Prostate gland (tissue), 2 donors: ENCODE measurements at regions not wholly inside any gene's neighbourhood (a gene's known extent, or its start where the extent isn't known, plus 50 kb on each side); places are given as distances from the start of the nearest gene placed in this dataset.

Source experiments
- CTCF ChIP-seq, 4 experiments: fragments of 200-600 bp in 2 of 4; fragments of 450-650 bp in 2 of 4; sonication (generic) in 2 of 4; IDR thresholded peaks; 1 replicate in 3 of 4; 2 replicates in 1 of 4; pipeline ENCODE4 v1.5.1; 2016 to 2019; ENCODE audit warnings: antibody characterized with exemption in 4 of 4, mild to moderate bottlenecking in 2 of 4, moderate library complexity in 2 of 4
- POLR2A ChIP-seq: fragments of 450-650 bp; IDR thresholded peaks from one replicate; pipeline ENCODE4 v1.6.1; 2016; ENCODE audit warnings: antibody characterized with exemption, mild to moderate bottlenecking
- POLR2AphosphoS5 ChIP-seq: sonication (generic); formaldehyde crosslinking; IDR thresholded peaks from one replicate; pipeline ENCODE4 v1.6.1; 2017; ENCODE audit warnings: antibody characterized with exemption

DNA sequence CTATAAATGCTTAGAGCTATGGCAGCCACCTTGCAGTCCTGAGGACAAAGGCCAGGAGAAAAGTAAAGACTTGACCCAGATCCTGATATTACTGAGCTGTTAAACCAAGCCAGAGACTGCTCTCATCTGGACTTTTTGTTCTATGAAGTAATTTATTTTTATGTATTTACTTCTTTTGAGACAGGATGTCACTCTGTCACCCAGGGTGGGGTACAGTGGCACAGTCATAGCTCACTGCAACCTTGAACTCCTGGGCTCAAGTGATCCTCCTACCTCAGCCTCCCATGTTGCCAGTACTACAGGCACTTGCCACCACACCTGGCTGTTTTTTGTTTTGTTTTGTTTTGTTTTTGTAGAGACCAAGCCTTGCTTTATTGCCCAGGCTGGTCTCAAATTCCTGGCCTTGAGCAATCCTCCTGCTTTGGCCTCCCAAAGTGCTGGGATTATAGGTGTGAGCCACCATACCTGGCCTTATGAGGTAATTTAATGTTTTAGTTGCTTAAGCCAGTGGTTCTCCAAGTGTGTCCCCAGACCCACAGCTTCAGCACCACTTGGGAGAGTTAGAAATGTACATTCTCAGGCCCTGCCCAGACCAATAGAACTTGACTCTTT, 112.1 kb downstream of the COPRS start:
- no peak for TF ChIP-seq POLR2AphosphoS5
- no peak for TF ChIP-seq CTCF (IDR thresholded peaks at IDR 0.05)
- TF ChIP-seq POLR2A = no peak
